Fibroblast of lung (primary cell): ENCODE measurements at regions not wholly inside any gene's neighbourhood (a gene's known extent, or its start where the extent isn't known, plus 50 kb on each side); places are given as distances from the start of the nearest gene placed in this dataset.

Experiments used
- DNase-seq, 2 donors: peaks; one replicate each; pipeline versions ENCODE4 v3.0.0 to v3.0.0-alpha.2; 2010; ENCODE audit warnings: low read depth in 2 of 2
- H2AFZ ChIP-seq: 2 replicates; pipeline ENCODE4 v1.5.1; 2012; ENCODE audit warnings: low read length, control low read depth, inconsistent platforms
- H3K27ac ChIP-seq: 2 replicates; pipeline ENCODE4 v1.5.1; 2011; ENCODE audit warnings: low read length, control low read depth; ENCODE audit not compliant: insufficient read depth
- H3K27me3 ChIP-seq: 2 replicates; pipeline ENCODE4 v1.5.1; 2011; ENCODE audit warnings: mild to moderate bottlenecking, low read length; ENCODE audit not compliant: control insufficient read depth, insufficient read depth
- H3K36me3 ChIP-seq: 2 replicates; pipeline ENCODE4 v1.5.1; 2011; ENCODE audit warnings: low read length; ENCODE audit not compliant: control insufficient read depth, insufficient read depth
- H3K4me1 ChIP-seq: 2 replicates; pipeline ENCODE4 v1.5.1; 2011; ENCODE audit warnings: low read length; ENCODE audit not compliant: control insufficient read depth, insufficient read depth; ENCODE audit errors: extremely low read depth
- H3K4me2 ChIP-seq: 2 replicates; pipeline ENCODE4 v1.5.1; 2011; ENCODE audit warnings: low read length, control low read depth; ENCODE audit not compliant: insufficient read depth; ENCODE audit errors: extremely low read depth
- H3K4me3 ChIP-seq, 4 experiments: fragments of 200-600 bp in 1 of 4; sonication (generic) in 1 of 4; replicated peaks in 1 of 4; 2 replicates each; pipeline ENCODE4 v1.5.1; 2011 to 2016; ENCODE audit warnings: low read length in 4 of 4, low read depth in 3 of 4, mild to moderate bottlenecking in 3 of 4, control low read depth in 2 of 4, inconsistent platforms in 1 of 4, mixed read lengths in 1 of 4; ENCODE audit not compliant: insufficient read depth in 1 of 4; ENCODE audit errors: control extremely low read depth in 1 of 4
- H3K79me2 ChIP-seq: 2 replicates; pipeline ENCODE4 v1.5.1; 2012; ENCODE audit warnings: mild to moderate bottlenecking, low read length, inconsistent platforms; ENCODE audit not compliant: control insufficient read depth, insufficient read depth
- H3K9ac ChIP-seq: 2 replicates; pipeline ENCODE4 v1.5.1; 2011; ENCODE audit warnings: mild to moderate bottlenecking, low read length, control low read depth; ENCODE audit not compliant: insufficient read depth
- H3K9me3 ChIP-seq: 2 replicates; pipeline ENCODE4 v1.5.1; 2012; ENCODE audit warnings: low read depth, low read length; ENCODE audit not compliant: control insufficient read depth, insufficient read depth
- H4K20me1 ChIP-seq: 2 replicates; pipeline ENCODE4 v1.5.1; 2011; ENCODE audit warnings: low read length; ENCODE audit not compliant: control insufficient read depth, insufficient read depth; ENCODE audit errors: extremely low read depth
- CTCF ChIP-seq, 2 donors: IDR thresholded peaks in 1 of 2; conservative IDR thresholded peaks in 1 of 2; 1 replicate in 1 of 2; 2 replicates in 1 of 2; pipeline ENCODE4 v1.5.1; 2011 to 2012; ENCODE audit warnings: low read length in 2 of 2, control low read depth in 1 of 2, inconsistent platforms in 1 of 2, low read depth in 1 of 2, mild to moderate bottlenecking in 1 of 2
- EZH2 ChIP-seq: IDR thresholded peaks from 2 replicates; pipeline ENCODE4 v1.5.1; 2012; ENCODE audit warnings: low read length, control low read depth, mild to moderate bottlenecking; ENCODE audit errors: missing control alignments

DNA sequence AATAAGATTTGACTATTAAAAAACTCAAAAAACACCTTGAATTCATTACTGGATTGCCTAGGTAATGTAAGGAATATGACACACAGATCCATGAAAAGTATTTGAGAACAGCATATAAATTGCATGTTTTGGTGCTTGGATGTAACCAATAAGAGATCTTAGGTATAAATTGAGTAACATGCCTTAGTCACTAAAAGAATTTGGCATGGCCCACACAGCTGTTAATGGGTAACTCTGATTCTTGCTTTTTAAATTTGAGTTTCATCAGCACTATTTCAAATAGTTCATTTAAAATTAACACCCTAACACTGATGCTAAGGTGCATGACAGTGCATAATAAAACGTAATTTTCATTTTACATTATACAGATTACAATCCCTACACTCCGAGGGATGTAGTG is 779.3 kb upstream of the WWC1 start:
- TF ChIP-seq CTCF (conservative IDR thresholded peaks at IDR 0.05 in 1 of 2, IDR thresholded peaks at IDR 0.05 in 1 of 2; ENCODE audit: low read depth in 1 of 2, low read length in 2 of 2) (no peak), EZH2 (no peak)

GRCh38 chr5:167513381-167513780 is 778.1 kb upstream of the WWC1 start:
- no peaks in the 10 kb centered on the region for H3K36me3 ChIP-seq
- H3K4me3 ChIP-seq, result no peak overlapping the region
- DNase-seq, result no peak
- no peak overlapping the region for H3K4me2 ChIP-seq
- H2AFZ ChIP-seq, result no peak overlapping the region
- no peak overlapping the region for H3K9ac ChIP-seq
- H3K9me3 ChIP-seq, result no peaks in the 10 kb centered on the region
- no peaks in the 10 kb centered on the region for H3K27me3 ChIP-seq
- TF ChIP-seq CTCF (conservative IDR thresholded peaks at IDR 0.05 in 1 of 2, IDR thresholded peaks at IDR 0.05 in 1 of 2; ENCODE audit: low read depth in 1 of 2, low read length in 2 of 2) (no peak), EZH2 (no peak)
- H3K27ac ChIP-seq, result no peak overlapping the region
- no peaks in the 10 kb centered on the region for H3K79me2 ChIP-seq
- no peaks in the 10 kb centered on the region for H3K4me1 ChIP-seq
- H4K20me1 ChIP-seq, result no peaks in the 10 kb centered on the region

More for the DNA sequence above, 779.3 kb upstream of the WWC1 start:
- no peaks in the 10 kb centered on the region for H4K20me1 ChIP-seq
- no peak overlapping the region for H2AFZ ChIP-seq
- H3K4me3 ChIP-seq, result no peak overlapping the region
- H3K79me2 ChIP-seq, result no peaks in the 10 kb centered on the region
- DNase-seq, result no peak
- no peak overlapping the region for H3K4me2 ChIP-seq
- no peak overlapping the region for H3K27ac ChIP-seq
- H3K4me1 ChIP-seq, result no peaks in the 10 kb centered on the region
- H3K9me3 ChIP-seq, result no peaks in the 10 kb centered on the region
- H3K27me3 ChIP-seq, result no peaks in the 10 kb centered on the region
- no peak overlapping the region for H3K9ac ChIP-seq
- H3K36me3 ChIP-seq, result no peaks in the 10 kb centered on the region

- DNase-seq, result no peak
- Histone ChIP-seq H2AFZ (no peak overlapping the region), H3K4me2 (no peak overlapping the region), H4K20me1 (no peaks in the 10 kb centered on the region), H3K9ac (no peak overlapping the region), H3K9me3 (no peaks in the 10 kb centered on the region), H3K4me1 (no peaks in the 10 kb centered on the region), H3K4me3 (no peak overlapping the region), H3K79me2 (no peaks in the 10 kb centered on the region), H3K27ac (no peak overlapping the region), H3K36me3 (no peaks in the 10 kb centered on the region), H3K27me3 (no peaks in the 10 kb centered on the region)
- TF ChIP-seq EZH2 (no peak), CTCF (conservative IDR thresholded peaks at IDR 0.05 in 1 of 2, IDR thresholded peaks at IDR 0.05 in 1 of 2; ENCODE audit: low read depth in 1 of 2, low read length in 2 of 2) (no peak)
These were observed 777.0 kb upstream of the WWC1 start for GRCh38 chr5:167514461-167514860.
